Astrocyte (in vitro differentiated cells and primary cell): ENCODE measurements at regions not wholly inside any gene's neighbourhood (a gene's known extent, or its start where the extent isn't known, plus 50 kb on each side); places are given as distances from the start of the nearest gene placed in this dataset.

Experiments used
- DNase-seq: peaks from one replicate; pipeline ENCODE4 v3.0.0-alpha.2; 2010; ENCODE audit warnings: low read depth
- FAIRE-seq: peaks from 2 replicates; lab custom pipeline; 2011; peaks lifted over from hg19 to GRCh38; lab: Jason Lieb, UNC
- H2AFZ ChIP-seq: 2 replicates; pipeline ENCODE4 v1.6.0; 2012; ENCODE audit warnings: low read depth, low read length, inconsistent platforms
- H3K27ac ChIP-seq: 2 replicates; pipeline ENCODE4 v1.5.1; 2011; ENCODE audit warnings: low read depth, low read length, inconsistent platforms
- H3K27me3 ChIP-seq: 2 replicates; pipeline ENCODE4 v1.6.0; 2011; ENCODE audit warnings: low read length, inconsistent platforms; ENCODE audit not compliant: insufficient read depth
- H3K36me3 ChIP-seq: 2 replicates; pipeline ENCODE4 v1.5.1; 2011; ENCODE audit warnings: low read length, inconsistent platforms; ENCODE audit not compliant: insufficient read depth
- H3K4me1 ChIP-seq: 2 replicates; pipeline ENCODE4 v1.5.1; 2011; ENCODE audit warnings: low read length, inconsistent platforms; ENCODE audit not compliant: insufficient read depth
- H3K4me2 ChIP-seq: 2 replicates; pipeline ENCODE4 v1.6.0; 2012; ENCODE audit warnings: low read length, inconsistent platforms
- H3K4me3 ChIP-seq: 2 replicates; pipeline ENCODE4 v1.5.1; 2011; ENCODE audit warnings: low read depth, mild to moderate bottlenecking, low read length, inconsistent platforms; ENCODE audit not compliant: insufficient read depth
- H3K79me2 ChIP-seq: 2 replicates; pipeline ENCODE4 v1.6.0; 2012; ENCODE audit warnings: mild to moderate bottlenecking, low read length, inconsistent platforms; ENCODE audit not compliant: insufficient read depth
- H3K9ac ChIP-seq: 2 replicates; pipeline ENCODE4 v1.6.0; 2012; ENCODE audit warnings: mild to moderate bottlenecking, low read length, inconsistent platforms
- H3K9me3 ChIP-seq: 2 replicates; pipeline ENCODE4 v1.5.1; 2012; ENCODE audit warnings: low read depth, mild to moderate bottlenecking, low read length, inconsistent platforms; ENCODE audit not compliant: insufficient read depth
- H4K20me1 ChIP-seq: 2 replicates; pipeline ENCODE4 v1.6.0; 2012; ENCODE audit warnings: low read length, inconsistent platforms; ENCODE audit not compliant: insufficient read depth
- H3K27ac Mint-ChIP-seq: one replicate; pipeline ENCODE4 v1.8.0; 2021; ENCODE audit warnings: mild to moderate bottlenecking, mixed read lengths; ENCODE audit not compliant: unreplicated experiment
- H3K27me3 Mint-ChIP-seq: one replicate; pipeline ENCODE4 v1.8.0; 2021; ENCODE audit warnings: low read depth, mixed read lengths; ENCODE audit not compliant: unreplicated experiment
- H3K36me3 Mint-ChIP-seq: one replicate; pipeline ENCODE4 v1.8.0; 2021; ENCODE audit warnings: low read depth, mixed read lengths; ENCODE audit not compliant: unreplicated experiment
- H3K4me1 Mint-ChIP-seq: one replicate; pipeline ENCODE4 v1.8.0; 2021; ENCODE audit warnings: low read depth, mixed read lengths; ENCODE audit not compliant: unreplicated experiment
- H3K4me3 Mint-ChIP-seq: one replicate; pipeline ENCODE4 v1.8.0; 2021; ENCODE audit warnings: mild to moderate bottlenecking, moderate library complexity, mixed read lengths; ENCODE audit not compliant: unreplicated experiment
- H3K9me3 Mint-ChIP-seq: one replicate; pipeline ENCODE4 v1.8.0; 2021; ENCODE audit warnings: mild to moderate bottlenecking, mixed read lengths; ENCODE audit not compliant: unreplicated experiment
- EZH2 ChIP-seq: IDR thresholded peaks from 2 replicates; pipeline ENCODE4 v1.6.1; 2012; ENCODE audit warnings: mild to moderate bottlenecking, low read length, inconsistent platforms; ENCODE audit not compliant: insufficient read depth
- TF ChIP-seq, protein P1 (sequence below): IDR thresholded peaks from 2 replicates; pipeline ENCODE4 v1.5.1; 2011; ENCODE audit warnings: low read depth, mild to moderate bottlenecking, inconsistent platforms, low read length, moderate library complexity; ENCODE audit not compliant: insufficient read depth

DNA sequence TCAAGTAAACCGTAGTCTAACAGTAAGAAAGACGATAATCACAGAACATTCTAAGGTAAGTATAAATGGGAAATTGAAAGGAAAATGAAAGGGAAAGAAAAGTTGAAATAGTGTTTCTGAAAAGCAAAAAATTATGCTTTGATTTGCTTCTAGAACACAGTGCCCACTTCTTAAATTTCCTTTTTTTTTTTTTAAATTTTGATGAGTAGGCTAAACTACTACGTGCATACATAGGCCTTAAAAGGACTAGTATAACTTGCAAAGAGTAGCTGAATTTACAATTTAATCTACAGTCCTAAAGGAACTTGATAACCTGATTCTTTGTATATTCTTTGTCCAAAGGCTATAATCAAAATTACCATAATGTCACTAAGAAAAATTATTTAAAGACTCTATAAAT is 325.3 kb downstream of the PAX3 start:
- Histone ChIP-seq H3K36me3 (no peaks in the 10 kb centered on the region), H3K4me1 (no peaks in the 10 kb centered on the region), H4K20me1 (no peaks in the 10 kb centered on the region), H3K9me3 (no peaks in the 10 kb centered on the region), H3K4me2 (no peak overlapping the region), H2AFZ (no peak overlapping the region), H3K79me2 (no peaks in the 10 kb centered on the region), H3K4me3 (no peak overlapping the region), H3K9ac (no peak overlapping the region), H3K27ac (no peak overlapping the region), H3K27me3 (no peaks in the 10 kb centered on the region)
- Mint-ChIP-seq H3K9me3 (peaks cover 2% of the 10 kb centered on the region), H3K27me3 (peaks cover 11% of the 10 kb centered on the region), H3K36me3 (no peaks in the 10 kb centered on the region), H3K4me3 (no peak overlapping the region), H3K27ac (no peak overlapping the region), H3K4me1 (no peaks in the 10 kb centered on the region)
- TF ChIP-seq, protein P1, sequence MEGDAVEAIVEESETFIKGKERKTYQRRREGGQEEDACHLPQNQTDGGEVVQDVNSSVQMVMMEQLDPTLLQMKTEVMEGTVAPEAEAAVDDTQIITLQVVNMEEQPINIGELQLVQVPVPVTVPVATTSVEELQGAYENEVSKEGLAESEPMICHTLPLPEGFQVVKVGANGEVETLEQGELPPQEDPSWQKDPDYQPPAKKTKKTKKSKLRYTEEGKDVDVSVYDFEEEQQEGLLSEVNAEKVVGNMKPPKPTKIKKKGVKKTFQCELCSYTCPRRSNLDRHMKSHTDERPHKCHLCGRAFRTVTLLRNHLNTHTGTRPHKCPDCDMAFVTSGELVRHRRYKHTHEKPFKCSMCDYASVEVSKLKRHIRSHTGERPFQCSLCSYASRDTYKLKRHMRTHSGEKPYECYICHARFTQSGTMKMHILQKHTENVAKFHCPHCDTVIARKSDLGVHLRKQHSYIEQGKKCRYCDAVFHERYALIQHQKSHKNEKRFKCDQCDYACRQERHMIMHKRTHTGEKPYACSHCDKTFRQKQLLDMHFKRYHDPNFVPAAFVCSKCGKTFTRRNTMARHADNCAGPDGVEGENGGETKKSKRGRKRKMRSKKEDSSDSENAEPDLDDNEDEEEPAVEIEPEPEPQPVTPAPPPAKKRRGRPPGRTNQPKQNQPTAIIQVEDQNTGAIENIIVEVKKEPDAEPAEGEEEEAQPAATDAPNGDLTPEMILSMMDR: no peak
- TF ChIP-seq EZH2: no peak
- DNase-seq: no peak
- no peak for FAIRE-seq

DNA sequence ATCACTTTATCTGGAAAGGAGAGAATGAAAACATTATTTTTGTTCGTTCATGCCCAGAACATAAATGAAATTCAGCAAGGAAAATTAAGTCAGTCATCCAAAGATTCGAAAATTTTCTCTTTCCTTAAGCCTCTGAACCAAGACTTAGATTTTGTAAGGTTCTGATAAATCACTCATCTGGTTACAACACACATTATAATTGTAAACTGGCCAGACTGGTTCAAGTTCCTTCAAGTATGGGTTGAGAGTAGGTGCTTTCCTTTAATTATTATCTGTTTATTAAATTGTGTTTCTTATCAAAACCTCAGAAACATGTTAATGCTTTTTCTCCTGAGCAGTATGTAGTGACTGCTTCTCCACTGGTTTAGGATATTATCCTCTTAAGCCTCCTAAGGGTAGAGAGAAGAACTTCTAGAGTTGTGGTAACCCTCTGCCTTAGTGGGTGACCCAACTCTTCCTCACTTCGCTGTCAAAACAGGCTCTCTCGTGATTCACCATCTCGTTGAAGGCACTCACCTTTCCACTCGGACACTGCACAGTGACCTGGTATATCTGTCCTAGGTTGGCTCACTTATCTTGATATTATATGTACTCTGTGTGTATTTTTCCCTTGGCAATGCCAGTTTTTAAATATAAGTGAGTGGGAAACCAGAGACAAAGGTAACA is 325.9 kb downstream of the PAX3 start:
- Histone ChIP-seq H3K4me2 (no peak overlapping the region), H3K79me2 (no peaks in the 10 kb centered on the region), H3K4me1 (no peaks in the 10 kb centered on the region), H4K20me1 (no peaks in the 10 kb centered on the region), H3K4me3 (no peak overlapping the region), H3K9me3 (no peaks in the 10 kb centered on the region), H3K27ac (no peak overlapping the region), H3K27me3 (no peaks in the 10 kb centered on the region), H3K36me3 (no peaks in the 10 kb centered on the region), H3K9ac (no peak overlapping the region), H2AFZ (no peak overlapping the region)
- Mint-ChIP-seq H3K27me3 (peaks cover 11% of the 10 kb centered on the region), H3K36me3 (no peaks in the 10 kb centered on the region), H3K4me1 (no peaks in the 10 kb centered on the region), H3K4me3 (no peak overlapping the region), H3K27ac (no peak overlapping the region), H3K9me3 (peaks cover 2% of the 10 kb centered on the region)
- TF ChIP-seq, protein P1: no peak
- TF ChIP-seq EZH2: no peak
- FAIRE-seq (no peak), DNase-seq (no peak)

DNA sequence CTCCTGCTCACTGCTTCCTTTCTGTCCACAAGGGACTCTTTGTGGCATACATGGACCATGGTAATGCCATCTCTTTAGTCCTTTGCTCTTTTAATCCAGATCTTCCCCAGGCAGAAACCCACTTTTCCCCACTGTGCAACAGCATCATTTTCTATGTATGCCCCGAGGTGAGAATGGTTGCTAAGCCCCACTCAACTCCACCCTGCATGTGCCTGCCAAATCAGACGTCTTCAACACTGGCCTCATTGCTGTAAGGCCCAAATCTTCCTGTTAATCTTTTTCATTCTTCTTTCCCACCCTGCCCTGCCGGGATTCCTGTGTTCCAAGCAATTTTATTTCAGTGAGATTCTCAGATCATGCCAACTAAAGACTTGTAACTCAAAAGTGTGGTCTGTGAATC is 328.4 kb downstream of the PAX3 start:
- TF ChIP-seq, protein P1: no peak
- no peak for TF ChIP-seq EZH2
- H3K9me3 ChIP-seq: no peaks in the 10 kb centered on the region
- no peak for DNase-seq

More for the DNA sequence above, 328.4 kb downstream of the PAX3 start:
- Histone ChIP-seq H3K79me2 (no peaks in the 10 kb centered on the region), H3K9ac (no peak overlapping the region), H2AFZ (no peak overlapping the region), H4K20me1 (no peaks in the 10 kb centered on the region), H3K4me2 (no peak overlapping the region), H3K27me3 (no peaks in the 10 kb centered on the region), H3K27ac (no peak overlapping the region), H3K4me3 (no peak overlapping the region), H3K4me1 (no peaks in the 10 kb centered on the region), H3K36me3 (no peaks in the 10 kb centered on the region)
- Mint-ChIP-seq H3K4me3 (no peak overlapping the region), H3K27ac (no peak overlapping the region), H3K9me3 (peaks cover 2% of the 10 kb centered on the region), H3K27me3 (peaks cover 4% of the 10 kb centered on the region), H3K4me1 (no peaks in the 10 kb centered on the region), H3K36me3 (no peaks in the 10 kb centered on the region)
- FAIRE-seq: no peak
